Prostate gland (tissue), 2 donors: ENCODE measurements at regions not wholly inside any gene's neighbourhood (a gene's known extent, or its start where the extent isn't known, plus 50 kb on each side); places are given as distances from the start of the nearest gene placed in this dataset.

ENCODE experiments used
- CTCF ChIP-seq, 4 experiments: fragments of 200-600 bp in 2 of 4; fragments of 450-650 bp in 2 of 4; sonication (generic) in 2 of 4; IDR thresholded peaks; 1 replicate in 3 of 4; 2 replicates in 1 of 4; pipeline ENCODE4 v1.5.1; 2016 to 2019; ENCODE audit warnings: antibody characterized with exemption in 4 of 4, mild to moderate bottlenecking in 2 of 4, moderate library complexity in 2 of 4
- POLR2A ChIP-seq: fragments of 450-650 bp; IDR thresholded peaks from one replicate; pipeline ENCODE4 v1.6.1; 2016; ENCODE audit warnings: antibody characterized with exemption, mild to moderate bottlenecking
- POLR2AphosphoS5 ChIP-seq: sonication (generic); formaldehyde crosslinking; IDR thresholded peaks from one replicate; pipeline ENCODE4 v1.6.1; 2017; ENCODE audit warnings: antibody characterized with exemption

DNA sequence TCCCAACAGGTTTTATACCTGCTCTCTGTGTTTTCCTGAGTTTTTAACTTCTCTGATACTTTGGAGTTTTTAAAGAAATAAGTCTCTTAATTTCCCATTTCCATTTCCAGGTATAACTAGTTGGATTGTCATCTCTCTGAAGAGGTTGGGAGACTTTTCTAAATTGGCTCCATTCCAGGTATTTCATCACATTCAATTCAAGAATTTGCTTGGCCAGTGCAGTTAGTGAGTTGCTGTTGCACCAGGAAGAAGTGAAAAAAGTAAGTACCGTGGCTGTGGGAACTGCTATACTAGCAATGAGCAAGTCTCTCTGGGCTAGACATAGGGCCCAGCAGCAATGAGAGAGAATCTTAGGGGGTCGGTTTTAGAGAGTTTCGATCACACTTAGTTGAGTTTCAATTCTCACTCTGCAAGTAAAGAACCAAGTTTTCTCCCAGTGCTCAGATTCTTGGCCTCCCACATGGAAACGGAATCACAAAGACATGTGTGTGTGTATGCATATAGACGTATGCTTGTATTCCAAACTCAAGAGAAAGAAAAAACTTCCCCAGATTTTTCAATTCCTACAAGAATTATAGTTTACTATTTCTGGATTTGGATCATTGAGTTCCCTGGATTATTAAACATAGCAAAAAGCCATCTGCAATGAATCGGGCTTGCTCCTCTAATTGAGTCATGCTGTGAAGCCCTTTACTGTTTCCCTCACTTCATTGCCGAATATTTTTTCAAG, 894.4 kb downstream of the BCL11A start:
- TF ChIP-seq CTCF (IDR thresholded peaks at IDR 0.05), result no peak
- TF ChIP-seq POLR2AphosphoS5, result no peak
- no peak for TF ChIP-seq POLR2A
